H9 (cell line): ENCODE measurements at regions not wholly inside any gene's neighbourhood (a gene's known extent, or its start where the extent isn't known, plus 50 kb on each side); places are given as distances from the start of the nearest gene placed in this dataset.

Experiments used
- DNase-seq: peaks from one replicate; pipeline ENCODE4 v3.0.0-alpha.2; 2017
- H2AFZ ChIP-seq: one replicate; pipeline ENCODE4 v1.6.1; 2013; ENCODE audit warnings: mild to moderate bottlenecking, low read length, control low read depth, moderate library complexity
- H2AK5ac ChIP-seq: 2 replicates; pipeline ENCODE4 v1.6.1; 2013; ENCODE audit warnings: low read length, control low read depth, mixed read lengths; ENCODE audit not compliant: insufficient read length
- H2BK120ac ChIP-seq: one replicate; pipeline ENCODE4 v1.6.1; 2013; ENCODE audit warnings: low read depth, mild to moderate bottlenecking, low read length, control low read depth, inconsistent platforms; ENCODE audit not compliant: poor library complexity, severe bottlenecking
- H2BK12ac ChIP-seq: 2 replicates; pipeline ENCODE4 v1.6.1; 2013; ENCODE audit warnings: low read length, control low read depth, mixed read lengths, low read depth; ENCODE audit not compliant: insufficient read length
- H2BK15ac ChIP-seq: 2 replicates; pipeline ENCODE4 v1.6.1; 2013; ENCODE audit warnings: low read depth, low read length, control low read depth
- H2BK20ac ChIP-seq: one replicate; pipeline ENCODE4 v1.6.1; 2013; ENCODE audit warnings: low read depth, mild to moderate bottlenecking, low read length, control low read depth, inconsistent platforms; ENCODE audit not compliant: poor library complexity, severe bottlenecking
- H2BK5ac ChIP-seq: 2 replicates; pipeline ENCODE4 v1.6.1; 2013; ENCODE audit warnings: low read length, control low read depth, mixed read lengths; ENCODE audit not compliant: insufficient read length
- H3K14ac ChIP-seq: 2 replicates; pipeline ENCODE4 v1.6.1; 2013; ENCODE audit warnings: low read length, control low read depth; ENCODE audit not compliant: insufficient read depth
- H3K18ac ChIP-seq: 2 replicates; pipeline ENCODE4 v1.6.1; 2013; ENCODE audit warnings: low read depth, mild to moderate bottlenecking, mixed read lengths, low read length, control low read depth; ENCODE audit not compliant: insufficient read length
- H3K23ac ChIP-seq: 2 replicates; pipeline ENCODE4 v1.6.1; 2013; ENCODE audit warnings: low read length, control low read depth, mixed read lengths, low read depth; ENCODE audit not compliant: insufficient read length
- H3K23me2 ChIP-seq: 2 replicates; pipeline ENCODE4 v1.6.1; 2013; ENCODE audit warnings: low read depth, mild to moderate bottlenecking, mixed read lengths, low read length, control low read depth; ENCODE audit not compliant: insufficient read length, poor library complexity, severe bottlenecking
- H3K27ac ChIP-seq: 2 replicates; pipeline ENCODE4 v1.5.1; 2013; ENCODE audit warnings: low read length, control low read depth, mixed read lengths, low read depth; ENCODE audit not compliant: insufficient read length
- H3K27me3 ChIP-seq: 2 replicates; pipeline ENCODE4 v1.6.1; 2013; ENCODE audit warnings: low read length, control low read depth, inconsistent platforms; ENCODE audit not compliant: insufficient read depth
- H3K4ac ChIP-seq: 2 replicates; pipeline ENCODE4 v1.6.1; 2013; ENCODE audit warnings: low read depth, mild to moderate bottlenecking, control low read depth, inconsistent platforms, low read length, moderate library complexity
- H3K4me1 ChIP-seq: 2 replicates; pipeline ENCODE4 v1.6.1; 2013; ENCODE audit warnings: low read length, control low read depth, inconsistent platforms; ENCODE audit not compliant: insufficient read depth
- H3K4me2 ChIP-seq: 2 replicates; pipeline ENCODE4 v1.6.1; 2013; ENCODE audit warnings: low read length, control low read depth, mixed read lengths; ENCODE audit not compliant: insufficient read length, insufficient read depth
- H3K56ac ChIP-seq: 2 replicates; pipeline ENCODE4 v1.6.1; 2013; ENCODE audit warnings: low read depth, mild to moderate bottlenecking, mixed read lengths, low read length, control low read depth; ENCODE audit not compliant: insufficient read length
- H3K79me1 ChIP-seq: 2 replicates; pipeline ENCODE4 v1.6.1; 2013; ENCODE audit warnings: low read depth, mild to moderate bottlenecking, moderate library complexity, low read length, control low read depth, inconsistent platforms; ENCODE audit not compliant: insufficient read depth, poor library complexity, severe bottlenecking
- H3K79me2 ChIP-seq: 2 replicates; pipeline ENCODE4 v1.6.1; 2013; ENCODE audit warnings: low read length, control low read depth, inconsistent platforms; ENCODE audit not compliant: insufficient read depth
- H3K9ac ChIP-seq: 2 replicates; pipeline ENCODE4 v1.6.1; 2013; ENCODE audit warnings: low read length, control low read depth, mixed read lengths; ENCODE audit not compliant: insufficient read length; ENCODE audit errors: extremely low read depth
- H3K9me3 ChIP-seq: one replicate; pipeline ENCODE4 v1.6.1; 2013; ENCODE audit warnings: low read depth, low read length, inconsistent platforms; ENCODE audit not compliant: control insufficient read depth
- H3T11ph ChIP-seq: one replicate; pipeline ENCODE4 v1.6.1; 2013; ENCODE audit warnings: mild to moderate bottlenecking, low read length, control low read depth, inconsistent platforms
- H4K20me1 ChIP-seq: one replicate; pipeline ENCODE4 v1.6.1; 2013; ENCODE audit not compliant: control insufficient read depth, insufficient read length, insufficient read depth
- H4K5ac ChIP-seq: 2 replicates; pipeline ENCODE4 v1.6.1; 2013; ENCODE audit warnings: low read depth, mild to moderate bottlenecking, mixed read lengths, low read length, control low read depth; ENCODE audit not compliant: insufficient read length
- H4K8ac ChIP-seq: replicated peaks from 2 replicates; pipeline ENCODE4 v1.6.1; 2013; ENCODE audit warnings: low read length, control low read depth, mixed read lengths, low read depth; ENCODE audit not compliant: insufficient read length
- H4K91ac ChIP-seq: 2 replicates; pipeline ENCODE4 v1.6.1; 2013; ENCODE audit warnings: low read depth, mild to moderate bottlenecking, moderate library complexity, mixed read lengths, low read length, control low read depth; ENCODE audit not compliant: insufficient read length
- H3K27ac Mint-ChIP-seq, 3 experiments: 2 replicates in 2 of 3; 3 replicates in 1 of 3; pipeline ENCODE4 v1.8.0; 2020 to 2021; ENCODE audit warnings: mixed read lengths in 3 of 3, mild to moderate bottlenecking in 1 of 3, moderate library complexity in 1 of 3
- H3K27me3 Mint-ChIP-seq: 2 replicates; pipeline ENCODE4 v1.8.0; 2021; ENCODE audit warnings: low read depth, mild to moderate bottlenecking, moderate library complexity, mixed read lengths
- H3K36me3 Mint-ChIP-seq, 3 experiments: 2 replicates in 2 of 3; 3 replicates in 1 of 3; pipeline ENCODE4 v1.8.0; 2020 to 2021; ENCODE audit warnings: low read depth in 3 of 3, mixed read lengths in 3 of 3; ENCODE audit not compliant: insufficient read depth in 1 of 3
- H3K4me1 Mint-ChIP-seq, 2 experiments: 2 replicates each; pipeline ENCODE4 v1.8.0; 2020; ENCODE audit warnings: mixed read lengths in 2 of 2
- H3K4me3 Mint-ChIP-seq, 2 experiments: 2 replicates in 1 of 2; 3 replicates in 1 of 2; pipeline ENCODE4 v1.8.0; 2020 to 2021; ENCODE audit warnings: mild to moderate bottlenecking in 2 of 2, mixed read lengths in 2 of 2, moderate library complexity in 1 of 2
- H3K9me3 Mint-ChIP-seq, 2 experiments: 2 replicates in 1 of 2; 3 replicates in 1 of 2; pipeline ENCODE4 v1.8.0; 2020; ENCODE audit warnings: mild to moderate bottlenecking in 2 of 2, mixed read lengths in 2 of 2, moderate library complexity in 1 of 2
- CTCF ChIP-seq: fragments of 200-600 bp; sonication (generic); conservative IDR thresholded peaks from 3 replicates; pipeline ENCODE4 v1.8.0; 2021; ENCODE audit warnings: antibody characterized with exemption, mild to moderate bottlenecking
- WGBS: extraction: QIAGEN DNeasy Blood & Tissue Kit; methylation state at CpG from one replicate; pipeline ENCODE4 v1.1.7; 2013; ENCODE audit warnings: missing lambda C conversion rate, low lambda C conversion rate, mixed read lengths; ENCODE audit not compliant: insufficient read length; ENCODE audit errors: extremely low coverage; 5-methylcytosine and 5-hydroxymethylcytosine counted together

DNA sequence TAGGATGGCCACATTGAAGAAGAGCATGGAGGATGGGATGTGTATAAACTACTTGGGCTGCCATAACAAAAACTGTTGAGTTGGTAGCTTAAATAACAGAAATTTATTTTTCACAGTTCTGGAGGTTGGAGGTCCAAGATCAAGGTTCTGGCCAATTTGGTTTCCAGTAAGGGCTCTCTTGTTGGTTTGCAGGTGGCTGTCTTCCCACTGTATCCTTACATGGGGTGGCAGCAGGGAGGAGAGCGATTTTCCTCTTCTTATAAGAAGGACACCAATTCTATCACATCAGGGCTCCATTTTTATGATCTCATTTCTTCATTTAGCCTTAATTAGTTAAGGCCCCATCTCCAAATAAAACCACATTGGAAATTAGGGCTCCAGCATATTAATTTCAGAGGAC is 465.7 kb downstream of the GADD45G start:
- no peak overlapping the region for H2BK120ac ChIP-seq
- Mint-ChIP-seq H3K9me3 (no peaks in the 10 kb centered on the region), H3K27ac (no peak overlapping the region), H3K4me3 (no peak overlapping the region), H3K27me3 (peaks cover 5% of the 10 kb centered on the region), H3K4me1 (no peaks in the 10 kb centered on the region), H3K36me3 (no peaks in the 10 kb centered on the region)
- H3K18ac ChIP-seq = no peak overlapping the region
- no peak overlapping the region for H2BK15ac ChIP-seq
- no peak overlapping the region for H2BK20ac ChIP-seq
- no peak for TF ChIP-seq CTCF
- no peaks in the 10 kb centered on the region for H3K27me3 ChIP-seq
- H3K4me2 ChIP-seq = no peak overlapping the region
- H2AK5ac ChIP-seq = no peak overlapping the region
- no peak overlapping the region for H3K4ac ChIP-seq
- no peaks in the 10 kb centered on the region for H3K4me1 ChIP-seq
- no peak overlapping the region for H2AFZ ChIP-seq
- H3K27ac ChIP-seq = no peak overlapping the region
- H3K56ac ChIP-seq = no peak overlapping the region
- no peak for DNase-seq
- no peaks in the 10 kb centered on the region for H3K79me2 ChIP-seq
- no peak overlapping the region for H3K14ac ChIP-seq
- no peaks in the 10 kb centered on the region for H3K23me2 ChIP-seq
- no peak overlapping the region for H2BK5ac ChIP-seq
- no CpG with 5 or more reads among the region's 1 CpG for WGBS
- H4K5ac ChIP-seq = no peak overlapping the region
- no peak overlapping the region for H3K23ac ChIP-seq
- H4K8ac ChIP-seq = no peak overlapping the region
- H3T11ph ChIP-seq = no peak overlapping the region
- H3K9ac ChIP-seq = no peak overlapping the region
- H4K20me1 ChIP-seq = no peaks in the 10 kb centered on the region
- no peak overlapping the region for H4K91ac ChIP-seq
- no peaks in the 10 kb centered on the region for H3K79me1 ChIP-seq
- H3K9me3 ChIP-seq = no peaks in the 10 kb centered on the region
- no peak overlapping the region for H2BK12ac ChIP-seq
